D341Med (cell line): ENCODE measurements at regions not wholly inside any gene's neighbourhood (a gene's known extent, or its start where the extent isn't known, plus 50 kb on each side); places are given as distances from the start of the nearest gene placed in this dataset.

ENCODE experiments used
- DNase-seq: peaks from one replicate; pipeline ENCODE4 v3.0.0; 2012; ENCODE audit warnings: low spot score

- DNase-seq = peak; percentile 19
These were observed 84.8 kb upstream of the PHF14 start for GRCh38 chr7:10888861-10889260.

GRCh38 chr7:10889266-10889898 lies 84.3 kb upstream of the PHF14 start:
- DNase-seq = peak; percentile 78

GRCh38 chr7:10908600-10908999 lies 65.1 kb upstream of the PHF14 start:
- DNase-seq = no peak

GRCh38 chr7:10910447-10910846 lies 63.2 kb upstream of the PHF14 start:
- no peak for DNase-seq

- DNase-seq = no peak
These were observed 61.6 kb upstream of the PHF14 start for GRCh38 chr7:10912077-10912476.

- DNase-seq = no peak
These were observed 60.2 kb upstream of the PHF14 start for GRCh38 chr7:10913457-10913856.

- no peak for DNase-seq
These were observed 55.5 kb upstream of the PHF14 start for GRCh38 chr7:10918093-10918590.

GRCh38 chr7:10919923-10920322 lies 53.7 kb upstream of the PHF14 start:
- DNase-seq = no peak
